Sigmoid colon (tissue), 6 donors: ENCODE measurements at regions not wholly inside any gene's neighbourhood (a gene's known extent, or its start where the extent isn't known, plus 50 kb on each side); places are given as distances from the start of the nearest gene placed in this dataset.
"Not testable (repeated sequence)": the region's sequence is repeated elsewhere in the genome, so short reads cannot be mapped to it uniquely, and the experiment has no call there.

Experiments used
- DNase-seq: peaks from one replicate; pipeline ENCODE4 v3.0.0-alpha.2; 2019
- H3K27ac ChIP-seq, 4 donors: fragments of 200-600 bp; sonication (generic); one replicate each; pipeline ENCODE4 v1.5.1; 2016 to 2019; ENCODE audit warnings: mild to moderate bottlenecking in 1 of 4
- H3K27me3 ChIP-seq, 3 donors: fragments of 200-600 bp; sonication (generic); one replicate each; pipeline ENCODE4 v1.5.1; 2019; ENCODE audit warnings: mild to moderate bottlenecking in 1 of 3
- H3K36me3 ChIP-seq, 4 donors: fragments of 200-600 bp; sonication (generic); one replicate each; pipeline ENCODE4 v1.5.1; 2016 to 2019
- H3K4me1 ChIP-seq, 4 donors: fragments of 200-600 bp; sonication (generic); one replicate each; pipeline ENCODE4 v1.5.1; 2017 to 2019
- H3K4me3 ChIP-seq, 4 donors: fragments of 200-600 bp; sonication (generic); one replicate each; pipeline ENCODE4 v1.5.1; 2017 to 2019; ENCODE audit warnings: mild to moderate bottlenecking in 2 of 4, moderate library complexity in 1 of 4
- H3K9me3 ChIP-seq, 4 donors: fragments of 200-600 bp in 3 of 4; sonication (generic) in 3 of 4; one replicate each; pipeline versions ENCODE4 v1.5.1 to v1.6.1; 2013 to 2019
- EP300 ChIP-seq, 4 donors: sonication (generic); formaldehyde crosslinking; IDR thresholded peaks; one replicate each; pipeline ENCODE4 v1.6.1; 2017; ENCODE audit warnings: antibody characterized with exemption in 4 of 4
- POLR2A ChIP-seq, 2 donors: fragments of 450-650 bp; IDR thresholded peaks; one replicate each; pipeline ENCODE4 v1.6.1; 2016; ENCODE audit warnings: antibody characterized with exemption in 2 of 2, mild to moderate bottlenecking in 2 of 2, moderate library complexity in 2 of 2
- POLR2AphosphoS5 ChIP-seq, 4 donors: sonication (generic); formaldehyde crosslinking; IDR thresholded peaks; one replicate each; pipeline ENCODE4 v1.6.1; 2017; ENCODE audit warnings: antibody characterized with exemption in 4 of 4
- WGBS, 2 donors: extraction: QIAGEN DNeasy Blood & Tissue Kit; methylation state at CpG; one replicate each; pipeline ENCODE4 v1.1.7; 2013; 5-methylcytosine and 5-hydroxymethylcytosine counted together
- intact Hi-C: fragments of 100-400 bp; cut with DNase I; formaldehyde crosslinking; loops from one replicate; pipeline ENCODE4 v1.15.1; 2023
- TF ChIP-seq, protein P1 (sequence below), 4 experiments: fragments of 450-650 bp in 3 of 4; fragments of 200-600 bp in 1 of 4; IDR thresholded peaks; one replicate each; pipeline ENCODE4 v1.5.1; 2016 to 2019; ENCODE audit warnings: antibody characterized with exemption in 4 of 4, mild to moderate bottlenecking in 3 of 4, moderate library complexity in 2 of 4
- donor health status: healthy with polysubstance abuse.
- donor health status: healthy.

GRCh38 chr22:25452116-25452700 lies 112.3 kb upstream of the GRK3 start:
- TF ChIP-seq POLR2A (IDR thresholded peaks at IDR 0.05) (no peak), POLR2AphosphoS5 (IDR thresholded peaks at IDR 0.05) (no peak), EP300 (IDR thresholded peaks at IDR 0.05) (no peak)
- TF ChIP-seq, protein P1, sequence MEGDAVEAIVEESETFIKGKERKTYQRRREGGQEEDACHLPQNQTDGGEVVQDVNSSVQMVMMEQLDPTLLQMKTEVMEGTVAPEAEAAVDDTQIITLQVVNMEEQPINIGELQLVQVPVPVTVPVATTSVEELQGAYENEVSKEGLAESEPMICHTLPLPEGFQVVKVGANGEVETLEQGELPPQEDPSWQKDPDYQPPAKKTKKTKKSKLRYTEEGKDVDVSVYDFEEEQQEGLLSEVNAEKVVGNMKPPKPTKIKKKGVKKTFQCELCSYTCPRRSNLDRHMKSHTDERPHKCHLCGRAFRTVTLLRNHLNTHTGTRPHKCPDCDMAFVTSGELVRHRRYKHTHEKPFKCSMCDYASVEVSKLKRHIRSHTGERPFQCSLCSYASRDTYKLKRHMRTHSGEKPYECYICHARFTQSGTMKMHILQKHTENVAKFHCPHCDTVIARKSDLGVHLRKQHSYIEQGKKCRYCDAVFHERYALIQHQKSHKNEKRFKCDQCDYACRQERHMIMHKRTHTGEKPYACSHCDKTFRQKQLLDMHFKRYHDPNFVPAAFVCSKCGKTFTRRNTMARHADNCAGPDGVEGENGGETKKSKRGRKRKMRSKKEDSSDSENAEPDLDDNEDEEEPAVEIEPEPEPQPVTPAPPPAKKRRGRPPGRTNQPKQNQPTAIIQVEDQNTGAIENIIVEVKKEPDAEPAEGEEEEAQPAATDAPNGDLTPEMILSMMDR (IDR thresholded peaks at IDR 0.05): no peak
- intact Hi-C loops: no loop called here
- no peak for DNase-seq
- 70 to 75% methylated on average over 10 of the region's 10 CpGs for WGBS, 2 donors
- H3K27ac ChIP-seq: no peak overlapping the region
- peaks cover 0 to 13% (median 0%) of the 10 kb centered on the region in 4 donors for H3K36me3 ChIP-seq
- no peak overlapping the region for H3K4me3 ChIP-seq
- peaks cover 0 to 31% (median 19%) of the 10 kb centered on the region in 4 donors for H3K4me1 ChIP-seq
- H3K27me3 ChIP-seq: no peaks in the 10 kb centered on the region
- no peaks in the 10 kb centered on the region for H3K9me3 ChIP-seq

DNA sequence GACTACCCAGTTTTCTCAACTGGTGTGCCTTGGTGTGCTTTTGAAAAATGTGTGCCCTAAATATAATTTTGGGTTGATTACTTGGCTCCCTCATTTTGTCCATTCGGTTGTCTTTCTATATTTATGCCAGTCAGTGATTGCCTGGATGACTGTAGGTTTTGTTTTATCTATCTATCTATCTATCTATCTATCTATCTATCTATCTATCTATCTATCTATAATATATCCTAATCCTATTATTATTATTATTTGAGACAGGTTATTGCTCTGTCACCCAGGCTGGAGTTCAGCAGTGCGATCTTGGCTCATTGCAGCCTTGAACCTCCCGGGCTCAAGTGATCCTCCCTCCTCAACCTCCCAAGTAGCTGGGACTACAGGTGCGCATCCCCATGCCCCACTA lies 111.4 kb upstream of the GRK3 start:
- TF ChIP-seq, protein P1 (IDR thresholded peaks at IDR 0.05): no peak
- TF ChIP-seq EP300 (IDR thresholded peaks at IDR 0.05) (no peak), POLR2AphosphoS5 (IDR thresholded peaks at IDR 0.05) (no peak), POLR2A (IDR thresholded peaks at IDR 0.05) (no peak)
- Histone ChIP-seq H3K4me1 (peaks cover 0 to 31% (median 19%) of the 10 kb centered on the region in 4 donors), H3K27ac (no peak overlapping the region), H3K36me3 (peaks cover 0 to 19% (median 1%) of the 10 kb centered on the region in 4 donors), H3K9me3 (no peaks in the 10 kb centered on the region), H3K4me3 (no peak overlapping the region), H3K27me3 (no peaks in the 10 kb centered on the region)
- no peak for DNase-seq
- intact Hi-C loops: no loop called here
- WGBS, 2 donors: 93 to 94% methylated on average over 4 of the region's 4 CpGs

DNA sequence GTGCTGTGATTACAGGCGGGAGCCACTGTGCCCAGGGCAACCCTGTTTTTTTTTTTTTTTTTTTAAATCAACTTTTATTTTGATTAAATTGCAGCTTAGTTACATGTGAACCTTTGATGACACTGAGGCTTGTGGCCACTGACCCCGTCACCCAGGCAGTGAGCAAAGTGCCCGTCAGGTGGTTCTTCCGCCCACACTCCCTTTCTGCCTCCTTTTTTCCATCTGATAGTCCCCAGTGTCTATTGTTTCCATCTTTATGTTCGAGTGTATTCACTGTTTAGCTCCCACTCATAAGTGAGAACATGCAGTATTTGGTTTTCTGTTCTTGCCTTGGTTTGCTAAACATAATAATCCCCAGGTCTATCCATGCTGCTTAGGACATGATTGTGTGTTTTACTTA lies 110.9 kb upstream of the GRK3 start:
- Histone ChIP-seq H3K27me3 (no peaks in the 10 kb centered on the region), H3K36me3 (peaks cover 0 to 21% (median 3%) of the 10 kb centered on the region in 4 donors), H3K9me3 (no peaks in the 10 kb centered on the region), H3K4me1 (peaks cover 0 to 30% (median 19%) of the 10 kb centered on the region in 4 donors), H3K27ac (no peak overlapping the region), H3K4me3 (no peak overlapping the region)
- 80 to 88% methylated on average over 5 of the region's 5 CpGs for WGBS, 2 donors
- no peak for TF ChIP-seq EP300 (IDR thresholded peaks at IDR 0.05)
- TF ChIP-seq, protein P1 (IDR thresholded peaks at IDR 0.05): no peak
- intact Hi-C loops: no loop called here
- no peak for DNase-seq

DNA sequence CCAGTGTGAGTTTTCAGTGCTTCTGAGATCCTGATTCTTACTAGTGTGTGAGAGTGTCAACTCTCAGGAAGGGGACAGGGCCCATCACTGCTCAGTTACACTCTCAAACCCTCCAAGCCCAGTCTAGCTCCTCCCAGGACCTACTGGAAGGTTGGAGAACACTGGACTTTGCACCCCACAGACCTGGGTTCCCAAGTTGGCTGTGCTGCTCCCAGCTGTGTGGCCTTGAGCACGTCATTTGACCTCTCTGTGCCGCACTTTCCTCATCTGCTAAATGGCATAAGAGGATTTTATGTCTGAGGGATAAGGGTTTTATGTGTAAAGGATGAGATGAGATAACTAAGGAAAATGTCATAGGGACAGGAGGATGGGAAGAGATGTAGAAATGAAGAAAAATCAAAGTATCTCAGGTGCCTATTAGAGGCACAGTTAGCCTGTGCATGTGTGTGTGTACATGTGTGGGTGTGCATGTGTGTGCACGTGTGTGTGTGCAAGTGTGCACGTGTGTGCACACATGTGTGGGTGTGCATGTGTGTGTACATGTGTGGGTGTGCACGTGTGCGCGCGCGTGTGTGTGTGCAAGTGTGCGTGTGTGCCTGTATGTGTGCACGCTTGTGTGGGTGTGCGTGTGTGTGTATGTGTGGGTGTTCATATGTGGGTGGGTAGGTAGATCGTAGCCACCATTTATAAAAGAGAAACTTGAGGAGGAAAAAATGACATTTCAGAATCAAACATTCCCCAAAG lies 108.0 kb upstream of the GRK3 start:
- 79 to 92% methylated on average over 13 of the region's 13 CpGs for WGBS, 2 donors
- H3K9me3 ChIP-seq, intact Hi-C loops: not testable (repeated sequence)

DNA sequence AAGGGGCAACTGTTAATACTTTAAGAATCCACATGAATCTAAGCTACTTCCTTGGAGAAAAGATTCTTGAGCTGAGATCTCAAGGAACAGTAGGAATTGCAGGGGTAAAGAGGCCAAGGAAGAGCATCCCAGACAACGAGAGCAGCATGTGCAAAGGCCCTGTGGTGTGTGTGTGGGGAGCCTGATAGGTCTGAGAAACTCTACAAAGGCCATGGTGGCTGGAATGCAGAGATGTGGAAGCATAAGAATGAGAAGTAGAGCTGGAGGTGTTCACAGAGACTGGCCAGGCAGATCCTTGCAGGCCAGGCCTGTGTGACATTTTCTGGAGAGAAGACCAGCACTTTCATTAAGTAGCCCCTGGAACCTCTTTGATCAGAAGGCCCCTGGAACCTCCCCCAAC lies 105.8 kb upstream of the GRK3 start:
- H3K27ac ChIP-seq, intact Hi-C loops, H3K4me3 ChIP-seq, H3K9me3 ChIP-seq, H3K27me3 ChIP-seq, H3K4me1 ChIP-seq, DNase-seq: not testable (repeated sequence)
- 95 to 100% methylated on average over 1 of the region's 1 CpG for WGBS, 2 donors
- H3K36me3 ChIP-seq: peaks cover 8 to 50% (median 30%) of the 10 kb centered on the region in 4 donors

More for the DNA sequence above, 108.0 kb upstream of the GRK3 start:
- not testable (repeated sequence) for H3K4me3 ChIP-seq, H3K27me3 ChIP-seq, DNase-seq, H3K27ac ChIP-seq
- peaks cover 8 to 50% (median 29%) of the 10 kb centered on the region in 4 donors for H3K36me3 ChIP-seq
- H3K4me1 ChIP-seq: peaks cover 0 to 11% (median 3%) of the 10 kb centered on the region in 4 donors

DNA sequence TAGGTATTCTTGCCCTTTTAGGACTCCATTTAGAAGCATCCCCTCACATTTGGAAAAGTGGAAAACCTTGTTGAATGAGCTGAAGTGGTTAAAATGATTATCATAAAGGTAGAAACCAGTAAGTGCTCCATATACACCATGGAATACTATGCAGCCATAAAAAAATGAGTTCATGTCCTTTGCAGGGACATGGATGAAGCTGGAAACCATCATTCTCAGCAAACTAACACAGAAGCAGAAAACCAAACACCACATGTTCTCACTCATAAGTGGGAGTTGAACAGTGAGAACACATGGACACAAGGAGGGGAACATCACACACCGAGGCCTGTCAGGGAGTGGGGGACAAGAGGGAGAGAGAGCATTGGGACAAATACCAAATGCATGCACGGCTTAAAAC lies 103.8 kb upstream of the GRK3 start:
- DNase-seq, intact Hi-C loops, H3K27ac ChIP-seq, H3K9me3 ChIP-seq, H3K27me3 ChIP-seq, H3K4me3 ChIP-seq, H3K4me1 ChIP-seq: not testable (repeated sequence)
- peaks cover 8 to 40% (median 30%) of the 10 kb centered on the region in 4 donors for H3K36me3 ChIP-seq
- WGBS, 2 donors: 93 to 96% methylated on average over 2 of the region's 2 CpGs
